GM18520 (cell line): ENCODE measurements at regions not wholly inside any gene's neighbourhood (a gene's known extent, or its start where the extent isn't known, plus 50 kb on each side); places are given as distances from the start of the nearest gene placed in this dataset.

ENCODE experiments used
- ATAC-seq: cut with Tn5 transposase; IDR thresholded peaks from one replicate; pipeline ENCODE4 v1.9.1; 2021; ENCODE audit not compliant: unreplicated experiment

- ATAC-seq = no peak
Observed at GRCh38 chr18:62665188-62665587, 50.2 kb upstream of the PHLPP1 start.
